ENCODE measurements at regions not wholly inside any gene's neighbourhood (a gene's known extent, or its start where the extent isn't known, plus 50 kb on each side); places are given as distances from the start of the nearest gene placed in this dataset.
A peak's percentile ranks its signal among the peaks of the same experiment; 100 is the strongest.
"Not testable (repeated sequence)": the region's sequence is repeated elsewhere in the genome, so short reads cannot be mapped to it uniquely, and the experiment has no call there.

- DNase-seq: no peak
Observed at GRCh38 chr12:69141074-69141473, 98.3 kb upstream of the CPSF6 start.

GRCh38 chr12:69149270-69149669 lies 90.1 kb upstream of the CPSF6 start:
- no peak for DNase-seq

GRCh38 chr12:69150083-69150795 lies 89.1 kb upstream of the CPSF6 start:
- DNase-seq: no peak

- DNase-seq: no peak
Observed at GRCh38 chr12:69150796-69151127, 88.6 kb upstream of the CPSF6 start.

- DNase-seq: no peak
Observed at GRCh38 chr12:69151254-69151764, 88.1 kb upstream of the CPSF6 start.

DNA sequence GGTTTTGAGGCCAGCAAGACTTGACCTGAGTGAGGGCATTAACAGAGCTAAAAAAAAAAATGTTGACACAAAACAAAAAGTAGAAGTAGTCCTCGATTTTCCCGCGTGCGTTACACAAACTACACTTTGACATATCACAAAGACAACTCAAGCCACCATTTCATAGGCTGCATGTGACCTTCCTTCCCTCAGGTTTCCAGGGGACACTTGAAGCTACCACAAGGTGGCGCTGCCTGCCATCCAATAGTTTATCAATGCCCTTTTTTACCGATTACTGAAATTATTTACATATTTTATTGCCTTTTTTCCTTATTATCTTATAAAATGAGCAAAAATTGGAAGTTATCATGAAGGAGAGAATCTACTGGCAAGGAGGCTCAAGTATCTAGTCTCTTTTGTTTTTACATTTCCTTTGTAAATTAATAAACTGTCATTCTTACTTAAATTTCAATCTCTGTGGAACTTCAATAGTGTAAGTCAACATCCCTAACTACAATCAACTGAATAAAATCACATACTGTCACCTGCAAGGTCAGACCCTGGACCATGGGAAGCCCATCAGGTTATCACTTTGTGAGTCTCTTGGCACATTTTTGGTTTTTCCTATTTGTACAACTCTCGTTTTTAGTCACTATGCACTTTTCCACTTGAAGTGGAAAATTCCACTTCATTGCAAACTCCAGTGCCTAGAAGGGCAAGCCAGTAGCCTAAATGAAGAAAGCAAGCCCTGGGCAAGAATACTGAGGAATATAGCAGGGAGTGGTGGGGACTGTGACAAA lies 84.6 kb upstream of the CPSF6 start:
- DNase-seq: peak; percentile 7

DNA sequence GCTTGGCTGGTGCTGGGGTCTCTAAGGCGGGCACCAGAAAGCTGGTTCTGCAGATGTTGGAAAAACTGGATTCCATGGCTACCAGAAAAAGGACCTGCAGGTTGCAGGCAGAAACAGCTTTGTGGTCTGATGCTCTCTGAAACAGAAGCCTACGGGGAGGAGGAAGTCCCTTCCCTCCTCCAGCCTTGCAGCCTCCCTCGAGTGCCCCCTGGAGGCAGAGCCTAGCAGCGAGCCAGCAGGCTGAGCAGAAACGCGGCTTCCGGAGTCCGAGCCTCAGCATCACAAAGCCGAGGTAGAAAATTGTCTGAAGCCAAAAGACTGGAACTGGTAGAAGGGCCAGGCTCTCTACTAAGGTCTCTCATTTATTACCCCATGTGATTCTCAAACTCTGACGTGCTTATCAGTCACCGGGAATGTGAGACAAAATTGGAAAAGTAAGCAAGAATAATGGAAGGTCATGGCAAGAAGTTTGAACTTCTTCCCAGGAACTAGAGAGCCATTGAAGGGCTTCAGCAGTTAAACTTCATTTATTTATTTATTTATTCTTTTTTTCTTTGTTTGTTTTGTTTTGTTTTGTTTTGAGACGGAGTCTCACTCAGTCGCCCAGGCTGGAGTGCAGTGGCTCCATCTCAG lies 82.2 kb upstream of the CPSF6 start:
- DNase-seq: peak; percentile 48

DNA sequence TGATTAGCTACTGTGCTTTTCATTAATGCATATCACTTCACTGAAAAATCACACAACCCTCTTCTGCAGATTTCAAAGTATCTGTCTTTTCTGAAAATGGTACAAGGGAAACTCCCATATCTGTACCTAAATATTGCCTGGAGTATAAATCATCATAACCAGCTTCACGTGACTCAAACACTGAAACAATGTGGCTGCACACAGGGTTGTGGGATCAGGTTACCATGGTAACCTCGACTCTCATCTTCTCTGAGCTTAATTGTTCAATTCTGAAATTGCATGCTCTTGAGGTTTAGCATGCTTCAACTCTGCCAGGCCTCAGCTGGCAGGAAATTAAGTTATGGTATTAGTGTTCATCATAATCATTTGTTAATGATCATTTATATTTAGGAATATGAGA lies 77.5 kb upstream of the CPSF6 start:
- DNase-seq: no peak

- DNase-seq: no peak
Observed at GRCh38 chr12:69163681-69164362, 75.5 kb upstream of the CPSF6 start.

- DNase-seq: no peak
Observed at GRCh38 chr12:69167648-69168165, 71.7 kb upstream of the CPSF6 start.

DNA sequence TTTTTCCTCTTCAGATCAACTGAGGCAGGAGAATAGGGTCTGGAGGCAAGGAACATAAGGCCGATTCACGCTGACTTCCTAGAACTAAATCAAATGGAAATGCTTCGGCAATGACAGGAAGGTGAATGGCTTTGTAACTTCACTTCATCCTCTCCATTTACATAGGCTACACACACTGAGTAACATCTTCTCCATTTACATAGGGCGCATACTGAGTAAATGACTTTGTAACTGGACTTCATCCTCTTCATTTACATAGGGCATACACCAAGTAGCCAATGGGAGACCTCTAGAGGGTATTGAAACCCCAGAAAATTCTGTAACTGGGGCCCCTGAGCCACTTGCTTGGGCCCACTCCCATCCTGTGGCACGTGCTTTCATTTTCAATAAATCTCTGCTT lies 71.0 kb upstream of the CPSF6 start:
- no peak for DNase-seq

GRCh38 chr12:69168828-69169227 lies 70.5 kb upstream of the CPSF6 start:
- DNase-seq: no peak

- no peak for DNase-seq
Observed at GRCh38 chr12:69170293-69170692, 69.1 kb upstream of the CPSF6 start.

- DNase-seq: no peak
Observed at GRCh38 chr12:69171881-69172280, 67.5 kb upstream of the CPSF6 start.

DNA sequence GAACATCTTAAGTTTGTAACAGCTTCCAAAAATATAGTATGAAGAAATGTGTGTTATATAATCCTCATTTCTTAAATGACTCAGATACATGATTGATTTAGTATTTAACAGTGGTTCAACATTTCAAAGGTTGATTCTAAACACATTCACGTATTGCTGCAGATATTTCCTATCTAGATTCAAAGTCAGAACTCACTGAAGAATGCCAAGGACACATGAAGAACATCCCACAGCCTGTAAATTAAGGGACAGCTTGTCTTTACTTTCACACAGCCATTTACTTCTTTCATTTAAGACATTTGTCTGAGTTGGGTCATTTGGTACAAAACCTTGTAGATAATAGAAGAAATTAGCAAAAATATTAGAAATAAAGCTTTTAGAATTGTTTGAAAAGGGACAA lies 66.9 kb upstream of the CPSF6 start:
- no peak for DNase-seq

GRCh38 chr12:69173368-69173767 lies 66.0 kb upstream of the CPSF6 start:
- no peak for DNase-seq

- no peak for DNase-seq
Observed at GRCh38 chr12:69179786-69180185, 59.6 kb upstream of the CPSF6 start.

DNA sequence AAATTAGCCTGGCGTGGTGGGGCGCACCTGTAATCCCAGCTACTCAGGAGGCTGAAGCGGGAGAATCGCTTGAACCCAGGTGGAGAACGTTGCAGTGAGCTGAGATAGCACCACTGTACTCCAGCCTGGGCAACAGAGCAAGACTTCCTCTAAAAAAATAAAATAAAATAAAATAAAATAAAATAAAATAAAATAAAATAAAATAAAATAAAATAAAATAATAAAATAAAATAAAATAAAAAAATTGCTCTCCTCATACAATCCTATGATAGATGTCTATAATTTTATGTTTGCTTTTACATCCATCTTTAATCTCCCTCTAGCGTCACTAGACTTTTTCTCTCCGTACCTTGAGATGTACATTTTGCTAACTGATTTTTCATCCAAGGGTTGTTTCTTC lies 51.8 kb upstream of the CPSF6 start:
- DNase-seq: not testable (repeated sequence)

GRCh38 chr12:69189378-69189978 lies 49.9 kb upstream of the CPSF6 start:
- DNase-seq: no peak
